ENCODE measurements at regions not wholly inside any gene's neighbourhood (a gene's known extent, or its start where the extent isn't known, plus 50 kb on each side); places are given as distances from the start of the nearest gene placed in this dataset.

- no peaks in the 10 kb centered on the region for H3K4me1 ChIP-seq
- no peaks in the 10 kb centered on the region for H3K36me3 ChIP-seq
- 33% methylated on average over 1 of the region's 1 CpG for WGBS (ENCODE audit: insufficient coverage, low coverage, low lambda C conversion rate, missing lambda C conversion rate)
- H3K27ac ChIP-seq = no peak overlapping the region
- H3K27me3 ChIP-seq = no peaks in the 10 kb centered on the region
- DNase-seq = no peak
- no peak overlapping the region for H3K4me3 ChIP-seq
- ATAC-seq = no peak
- TF ChIP-seq CTCF (IDR thresholded peaks at IDR 0.05) = no peak
- TF ChIP-seq POLR2A (IDR thresholded peaks at IDR 0.05) = no peak
- intact Hi-C loops (cut with DNase I) = no loop called here
- H3K9me3 ChIP-seq = no peaks in the 10 kb centered on the region
These were observed 135.5 kb upstream of the PRNP start for GRCh38 chr20:4550740-4551139.

- H3K27me3 ChIP-seq = no peaks in the 10 kb centered on the region
- H3K4me3 ChIP-seq = no peak overlapping the region
- intact Hi-C loops (cut with DNase I) = no loop called here
- no peak for TF ChIP-seq CTCF (IDR thresholded peaks at IDR 0.05)
- no peak for TF ChIP-seq POLR2A (IDR thresholded peaks at IDR 0.05)
- 53% methylated on average over 4 of the region's 4 CpGs for WGBS (ENCODE audit: insufficient coverage, low coverage, low lambda C conversion rate, missing lambda C conversion rate)
- no peaks in the 10 kb centered on the region for H3K9me3 ChIP-seq
- no peaks in the 10 kb centered on the region for H3K4me1 ChIP-seq
- no peak for ATAC-seq
- no peak for DNase-seq
- no peak overlapping the region for H3K27ac ChIP-seq
- H3K36me3 ChIP-seq = no peaks in the 10 kb centered on the region
These were observed 136.5 kb upstream of the PRNP start for GRCh38 chr20:4549711-4550259.

GRCh38 chr20:4548552-4548951 is 137.7 kb upstream of the PRNP start:
- Histone ChIP-seq H3K36me3 (no peaks in the 10 kb centered on the region), H3K4me1 (no peaks in the 10 kb centered on the region), H3K4me3 (no peak overlapping the region), H3K27ac (no peak overlapping the region), H3K27me3 (no peaks in the 10 kb centered on the region), H3K9me3 (no peaks in the 10 kb centered on the region)
- ATAC-seq (no peak), DNase-seq (no peak)
- intact Hi-C loops (cut with DNase I) = no loop called here
- WGBS (ENCODE audit: insufficient coverage, low coverage, low lambda C conversion rate, missing lambda C conversion rate) = 90% methylated on average over 1 of the region's 2 CpGs
- TF ChIP-seq CTCF (IDR thresholded peaks at IDR 0.05) = no peak
- no peak for TF ChIP-seq POLR2A (IDR thresholded peaks at IDR 0.05)

- Histone ChIP-seq H3K27me3 (no peaks in the 10 kb centered on the region), H3K9me3 (no peaks in the 10 kb centered on the region), H3K4me1 (no peaks in the 10 kb centered on the region), H3K4me3 (no peak overlapping the region), H3K36me3 (no peaks in the 10 kb centered on the region), H3K27ac (no peak overlapping the region)
- DNase-seq (no peak), ATAC-seq (no peak)
- WGBS (ENCODE audit: insufficient coverage, low coverage, low lambda C conversion rate, missing lambda C conversion rate) = 72% methylated on average over 2 of the region's 2 CpGs
- intact Hi-C loops (cut with DNase I) = no loop called here
- no peak for TF ChIP-seq POLR2A (IDR thresholded peaks at IDR 0.05)
- no peak for TF ChIP-seq CTCF (IDR thresholded peaks at IDR 0.05)
These were observed 139.5 kb upstream of the PRNP start for GRCh38 chr20:4546786-4547185.

- Histone ChIP-seq H3K4me1 (no peaks in the 10 kb centered on the region), H3K36me3 (no peaks in the 10 kb centered on the region), H3K27me3 (no peaks in the 10 kb centered on the region), H3K9me3 (no peaks in the 10 kb centered on the region), H3K4me3 (no peak overlapping the region), H3K27ac (no peak overlapping the region)
- ATAC-seq (no peak), DNase-seq (no peak)
- intact Hi-C loops (cut with DNase I) = no loop called here
- WGBS (ENCODE audit: insufficient coverage, low coverage, low lambda C conversion rate, missing lambda C conversion rate) = 50% methylated on average over 1 of the region's 1 CpG
- no peak for TF ChIP-seq POLR2A (IDR thresholded peaks at IDR 0.05)
- no peak for TF ChIP-seq CTCF (IDR thresholded peaks at IDR 0.05)
These were observed 139.9 kb upstream of the PRNP start for GRCh38 chr20:4546342-4546741.

All from right lobe of liver (tissue), 6 donors.